HepG2 (cell line): ENCODE measurements at regions not wholly inside any gene's neighbourhood (a gene's known extent, or its start where the extent isn't known, plus 50 kb on each side); places are given as distances from the start of the nearest gene placed in this dataset.

Experiments used
- EED ChIP-seq: sonication (generic); formaldehyde crosslinking; IDR thresholded peaks from 2 replicates; pipeline ENCODE4 v1.5.0; 2020; ENCODE audit warnings: mild to moderate bottlenecking, missing genetic modification reagents
- ELF1 ChIP-seq: sonication (generic); formaldehyde crosslinking; IDR thresholded peaks from 2 replicates; pipeline ENCODE4 v1.4.0; 2020; ENCODE audit warnings: missing genetic modification reagents
- HNF1A ChIP-seq, 2 experiments: sonication (generic) in 1 of 2; formaldehyde crosslinking in 1 of 2; IDR thresholded peaks; 2 replicates each; pipeline versions ENCODE4 v1.4.0 to v1.6.1; 2016 to 2020; ENCODE audit warnings: borderline replicate concordance in 1 of 2, low read depth in 1 of 2, mild to moderate bottlenecking in 1 of 2, missing genetic modification reagents in 1 of 2
- KLF11 ChIP-seq: IDR thresholded peaks from 2 replicates; pipeline ENCODE4 v1.6.1; 2016; ENCODE audit warnings: missing compliant biosample characterization
- MAFK ChIP-seq, 2 experiments: IDR thresholded peaks in 1 of 2; conservative IDR thresholded peaks in 1 of 2; 2 replicates each; pipeline ENCODE4 v1.6.1; 2011; ENCODE audit warnings: improper control_type of control experiment in 2 of 2, low read length in 2 of 2
- MNT ChIP-seq: fragments of 450-650 bp; IDR thresholded peaks from 2 replicates; pipeline ENCODE4 v1.6.1; 2016
- NFE2 ChIP-seq: sonication (generic); formaldehyde crosslinking; IDR thresholded peaks from 2 replicates; pipeline ENCODE4 v1.4.0; 2020; ENCODE audit warnings: missing genetic modification reagents
- NONO ChIP-seq, 2 experiments: fragments of 450-650 bp in 1 of 2; sonication (generic) in 1 of 2; formaldehyde crosslinking in 1 of 2; IDR thresholded peaks in 1 of 2; conservative IDR thresholded peaks in 1 of 2; 2 replicates each; pipeline versions ENCODE4 v1.6.1 to v1.8.0; 2017 to 2022; ENCODE audit warnings: mild to moderate bottlenecking in 1 of 2, missing genetic modification reagents in 1 of 2, moderate library complexity in 1 of 2
- PATZ1 ChIP-seq: sonication (generic); formaldehyde crosslinking; IDR thresholded peaks from 2 replicates; pipeline ENCODE4 v1.4.0; 2020; ENCODE audit warnings: missing genetic modification reagents
- RARG ChIP-seq: sonication (generic); formaldehyde crosslinking; IDR thresholded peaks from 2 replicates; pipeline ENCODE4 v1.4.0; 2020; ENCODE audit warnings: low read depth, mild to moderate bottlenecking, missing genetic modification reagents
- RBM39 ChIP-seq: fragments of 200-400 bp; formaldehyde crosslinking; IDR thresholded peaks from one replicate; pipeline ENCODE4 v1.6.1; 2018; ENCODE audit warnings: antibody characterized with exemption, mild to moderate bottlenecking, low read depth, low read length; ENCODE audit not compliant: poor library complexity, severe bottlenecking
- SNAPC2 ChIP-seq: sonication (generic); formaldehyde crosslinking; IDR thresholded peaks from 2 replicates; pipeline ENCODE4 v1.8.1; 2022; ENCODE audit warnings: mild to moderate bottlenecking, missing genetic modification reagents
- SOX6 ChIP-seq, 2 experiments: fragments of 450-650 bp in 1 of 2; sonication (generic) in 1 of 2; formaldehyde crosslinking in 1 of 2; IDR thresholded peaks; 2 replicates each; pipeline versions ENCODE4 v1.4.0 to v1.6.1; 2017 to 2020; ENCODE audit warnings: antibody characterized with exemption in 1 of 2, mild to moderate bottlenecking in 1 of 2, missing genetic modification reagents in 1 of 2
- TBX2 ChIP-seq: sonication (generic); formaldehyde crosslinking; IDR thresholded peaks from 2 replicates; pipeline ENCODE4 v1.5.0; 2020; ENCODE audit warnings: missing genetic modification reagents, mild to moderate bottlenecking, borderline replicate concordance
- TEAD3 ChIP-seq: optimal IDR thresholded peaks from 2 replicates; pipeline ENCODE3; 2016; ENCODE audit warnings: borderline replicate concordance
- THAP11 ChIP-seq: IDR thresholded peaks from 2 replicates; pipeline ENCODE4 v1.6.1; 2016; ENCODE audit warnings: missing biosample characterization, missing genetic modification reagents
- ZFP37 ChIP-seq: sonication (generic); formaldehyde crosslinking; IDR thresholded peaks from 2 replicates; pipeline ENCODE4 v1.4.0; 2020; ENCODE audit warnings: missing genetic modification reagents, borderline replicate concordance
- ZFYVE20 ChIP-seq: sonication (generic); formaldehyde crosslinking; IDR thresholded peaks from 2 replicates; pipeline ENCODE4 v1.8.0; 2023; ENCODE audit warnings: low read depth, mild to moderate bottlenecking, moderate library complexity, missing genetic modification reagents, borderline replicate concordance
- ZNF335 ChIP-seq: sonication (generic); formaldehyde crosslinking; IDR thresholded peaks from 2 replicates; pipeline ENCODE4 v1.4.0; 2020; ENCODE audit warnings: missing genetic modification reagents
- ZNF33B ChIP-seq: sonication (generic); formaldehyde crosslinking; IDR thresholded peaks from 2 replicates; pipeline ENCODE4 v1.5.1; 2020; ENCODE audit warnings: mild to moderate bottlenecking, missing genetic modification reagents
- ZSCAN5A ChIP-seq: sonication (generic); formaldehyde crosslinking; IDR thresholded peaks from 2 replicates; pipeline ENCODE4 v1.8.0; 2022; ENCODE audit warnings: mild to moderate bottlenecking, missing genetic modification reagents, borderline replicate concordance

- TF ChIP-seq ZFYVE20 (CRISPR knock-in tag), result no peak
- no peak for TF ChIP-seq ELF1 (CRISPR knock-in tag)
- TF ChIP-seq EED (CRISPR knock-in tag), result no peak
- no peak for TF ChIP-seq ZNF33B
- no peak for TF ChIP-seq ZFP37 (CRISPR knock-in tag)
- 0 out of 2 replicates have a peak, but pooled peaks have one; percentile 28 for TF ChIP-seq HNF1A (IDR thresholded peaks at IDR 0.05; ENCODE audit: low read depth)
- peak; percentile 72; the same call in 1 of the 2 replicates for TF ChIP-seq HNF1A (CRISPR knock-in tag; IDR thresholded peaks at IDR 0.05; ENCODE audit: borderline replicate concordance)
- TF ChIP-seq MNT, result no peak
- no peak for TF ChIP-seq RARG (CRISPR knock-in tag)
- 0 out of 2 replicates have a peak, but pooled peaks have one; percentile 27 for TF ChIP-seq ZSCAN5A (CRISPR knock-in tag)
- 0 out of 4 replicates have a peak, but pooled peaks of 1 of the 2 experiments have one; percentile 5 for TF ChIP-seq MAFK (conservative IDR thresholded peaks at IDR 0.05 in 1 of 2, IDR thresholded peaks at IDR 0.05 in 1 of 2; ENCODE audit: low read length in 2 of 2)
- TF ChIP-seq PATZ1, result peak; percentile 31
- no peak for TF ChIP-seq NONO (IDR thresholded peaks at IDR 0.05)
- no peak for TF ChIP-seq NONO (CRISPR knock-in tag; conservative IDR thresholded peaks at IDR 0.05)
- no peak; the same call in 1 of the 2 replicates for TF ChIP-seq TBX2 (CRISPR knock-in tag)
- TF ChIP-seq TEAD3 (CRISPR knock-in tag), result peak; percentile 88
- no peak for TF ChIP-seq NFE2
- TF ChIP-seq SOX6 (IDR thresholded peaks at IDR 0.05), result no peak
- TF ChIP-seq SOX6 (CRISPR knock-in tag; IDR thresholded peaks at IDR 0.05), result no peak
- no peak for TF ChIP-seq SNAPC2
- TF ChIP-seq KLF11 (CRISPR knock-in tag), result no peak
- TF ChIP-seq ZNF335 (CRISPR knock-in tag), result no peak
- TF ChIP-seq RBM39, result no peak
- TF ChIP-seq THAP11 (CRISPR knock-in tag), result no peak
These were observed 212.7 kb upstream of the PHYHIPL start (continued) for GRCh38 chr10:58963723-58964124.
